HL-60 (cell line): ENCODE measurements at regions not wholly inside any gene's neighbourhood (a gene's known extent, or its start where the extent isn't known, plus 50 kb on each side); places are given as distances from the start of the nearest gene placed in this dataset.

ENCODE experiments used
- DNase-seq, 2 experiments: peaks; one replicate each; pipeline ENCODE4 v3.0.0-alpha.2; 2010 to 2020; ENCODE audit warnings: low read depth in 1 of 2, low spot score in 1 of 2
- H3K27ac ChIP-seq: fragments of 250-450 bp; sonication (Bioruptor Pico); replicated peaks from 2 replicates; pipeline ENCODE4 v1.5.1; 2020; ENCODE audit warnings: mild to moderate bottlenecking, moderate library complexity
- H3K27me3 ChIP-seq: fragments of 250-450 bp; sonication (Bioruptor Pico); 2 replicates; pipeline ENCODE4 v1.5.1; 2021; ENCODE audit warnings: mild to moderate bottlenecking, moderate library complexity; ENCODE audit not compliant: insufficient read depth, poor library complexity, severe bottlenecking
- H3K4me3 ChIP-seq: replicated peaks from 2 replicates; pipeline ENCODE4 v1.5.1; 2011; ENCODE audit warnings: mild to moderate bottlenecking, control low read depth, low read length; ENCODE audit not compliant: insufficient read depth
- GABPA ChIP-seq: IDR thresholded peaks from 2 replicates; pipeline ENCODE4 v1.6.1; 2012; ENCODE audit warnings: low read depth
- POLR2AphosphoS5 ChIP-seq: IDR thresholded peaks from 2 replicates; pipeline ENCODE4 v1.6.1; 2012; ENCODE audit warnings: low read depth
- SPI1 ChIP-seq: IDR thresholded peaks from 2 replicates; pipeline ENCODE4 v1.6.1; 2012; ENCODE audit warnings: low read depth, mild to moderate bottlenecking, borderline replicate concordance
- TF ChIP-seq, protein P1 (sequence below): IDR thresholded peaks from 2 replicates; pipeline ENCODE4 v1.6.1; 2012; ENCODE audit warnings: low read depth; ENCODE audit not compliant: insufficient replicate concordance
- TF ChIP-seq, protein P2 (sequence below): IDR thresholded peaks from one replicate; pipeline ENCODE4 v1.5.1; 2011; ENCODE audit warnings: low read length, control low read depth, inconsistent platforms; ENCODE audit not compliant: insufficient read depth

DNA sequence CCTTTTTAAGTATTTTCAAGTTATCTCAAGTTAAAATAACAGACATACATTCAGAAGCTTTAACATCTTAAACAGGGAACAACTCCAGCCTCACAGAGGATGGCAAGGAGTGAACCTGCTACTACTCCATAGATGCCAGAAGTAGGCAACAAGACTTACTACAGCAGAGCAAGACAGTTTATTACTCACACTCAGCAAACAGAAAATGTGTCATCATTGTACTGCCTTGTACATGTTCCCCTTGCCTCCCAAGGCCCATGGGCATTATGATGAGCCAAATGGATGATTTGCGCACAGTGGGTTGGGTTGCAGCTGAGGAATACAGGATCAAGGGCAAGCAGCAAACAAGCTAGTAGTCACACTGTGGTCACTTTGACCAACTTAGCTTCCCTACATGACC is 80.6 kb upstream of the VRK2 start:
- TF ChIP-seq, protein P1, sequence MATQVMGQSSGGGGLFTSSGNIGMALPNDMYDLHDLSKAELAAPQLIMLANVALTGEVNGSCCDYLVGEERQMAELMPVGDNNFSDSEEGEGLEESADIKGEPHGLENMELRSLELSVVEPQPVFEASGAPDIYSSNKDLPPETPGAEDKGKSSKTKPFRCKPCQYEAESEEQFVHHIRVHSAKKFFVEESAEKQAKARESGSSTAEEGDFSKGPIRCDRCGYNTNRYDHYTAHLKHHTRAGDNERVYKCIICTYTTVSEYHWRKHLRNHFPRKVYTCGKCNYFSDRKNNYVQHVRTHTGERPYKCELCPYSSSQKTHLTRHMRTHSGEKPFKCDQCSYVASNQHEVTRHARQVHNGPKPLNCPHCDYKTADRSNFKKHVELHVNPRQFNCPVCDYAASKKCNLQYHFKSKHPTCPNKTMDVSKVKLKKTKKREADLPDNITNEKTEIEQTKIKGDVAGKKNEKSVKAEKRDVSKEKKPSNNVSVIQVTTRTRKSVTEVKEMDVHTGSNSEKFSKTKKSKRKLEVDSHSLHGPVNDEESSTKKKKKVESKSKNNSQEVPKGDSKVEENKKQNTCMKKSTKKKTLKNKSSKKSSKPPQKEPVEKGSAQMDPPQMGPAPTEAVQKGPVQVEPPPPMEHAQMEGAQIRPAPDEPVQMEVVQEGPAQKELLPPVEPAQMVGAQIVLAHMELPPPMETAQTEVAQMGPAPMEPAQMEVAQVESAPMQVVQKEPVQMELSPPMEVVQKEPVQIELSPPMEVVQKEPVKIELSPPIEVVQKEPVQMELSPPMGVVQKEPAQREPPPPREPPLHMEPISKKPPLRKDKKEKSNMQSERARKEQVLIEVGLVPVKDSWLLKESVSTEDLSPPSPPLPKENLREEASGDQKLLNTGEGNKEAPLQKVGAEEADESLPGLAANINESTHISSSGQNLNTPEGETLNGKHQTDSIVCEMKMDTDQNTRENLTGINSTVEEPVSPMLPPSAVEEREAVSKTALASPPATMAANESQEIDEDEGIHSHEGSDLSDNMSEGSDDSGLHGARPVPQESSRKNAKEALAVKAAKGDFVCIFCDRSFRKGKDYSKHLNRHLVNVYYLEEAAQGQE, result no peak
- TF ChIP-seq POLR2AphosphoS5 (no peak), SPI1 (no peak), GABPA (no peak)
- TF ChIP-seq, protein P2, sequence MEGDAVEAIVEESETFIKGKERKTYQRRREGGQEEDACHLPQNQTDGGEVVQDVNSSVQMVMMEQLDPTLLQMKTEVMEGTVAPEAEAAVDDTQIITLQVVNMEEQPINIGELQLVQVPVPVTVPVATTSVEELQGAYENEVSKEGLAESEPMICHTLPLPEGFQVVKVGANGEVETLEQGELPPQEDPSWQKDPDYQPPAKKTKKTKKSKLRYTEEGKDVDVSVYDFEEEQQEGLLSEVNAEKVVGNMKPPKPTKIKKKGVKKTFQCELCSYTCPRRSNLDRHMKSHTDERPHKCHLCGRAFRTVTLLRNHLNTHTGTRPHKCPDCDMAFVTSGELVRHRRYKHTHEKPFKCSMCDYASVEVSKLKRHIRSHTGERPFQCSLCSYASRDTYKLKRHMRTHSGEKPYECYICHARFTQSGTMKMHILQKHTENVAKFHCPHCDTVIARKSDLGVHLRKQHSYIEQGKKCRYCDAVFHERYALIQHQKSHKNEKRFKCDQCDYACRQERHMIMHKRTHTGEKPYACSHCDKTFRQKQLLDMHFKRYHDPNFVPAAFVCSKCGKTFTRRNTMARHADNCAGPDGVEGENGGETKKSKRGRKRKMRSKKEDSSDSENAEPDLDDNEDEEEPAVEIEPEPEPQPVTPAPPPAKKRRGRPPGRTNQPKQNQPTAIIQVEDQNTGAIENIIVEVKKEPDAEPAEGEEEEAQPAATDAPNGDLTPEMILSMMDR, result no peak
- no peak for DNase-seq
- Histone ChIP-seq H3K27ac (no peak overlapping the region), H3K27me3 (no peaks in the 10 kb centered on the region), H3K4me3 (no peak overlapping the region)

DNA sequence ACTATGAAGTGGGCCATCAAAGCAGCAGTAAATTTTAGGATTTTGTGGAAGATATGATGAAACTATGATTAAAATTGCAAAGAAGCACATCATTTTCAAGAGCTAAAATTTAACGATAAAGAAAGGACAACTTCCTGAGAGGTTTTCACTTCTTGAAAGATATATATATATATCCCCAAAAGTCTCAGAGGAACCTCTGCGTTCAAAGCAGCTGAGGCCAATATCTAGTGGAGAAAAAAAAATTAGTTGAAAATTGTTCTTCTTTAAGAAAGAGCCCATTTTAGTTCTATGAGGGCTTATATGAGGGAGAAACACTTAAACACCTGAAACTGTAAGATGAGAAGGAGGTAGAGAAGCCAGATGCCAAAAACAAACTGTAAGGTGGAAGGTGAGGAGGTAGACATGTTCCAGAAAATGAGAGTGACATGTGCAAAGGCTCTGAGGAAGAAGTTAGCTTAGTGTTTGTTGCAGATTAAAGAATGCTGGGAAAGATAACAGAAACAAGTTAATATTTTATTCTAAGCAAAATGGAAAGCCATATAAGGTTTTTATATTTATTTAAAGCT is 72.9 kb upstream of the VRK2 start:
- TF ChIP-seq, protein P1, result no peak
- TF ChIP-seq GABPA (no peak), SPI1 (no peak), POLR2AphosphoS5 (no peak)
- TF ChIP-seq, protein P2, result no peak
- no peak for DNase-seq
- Histone ChIP-seq H3K27me3 (no peaks in the 10 kb centered on the region), H3K4me3 (no peak overlapping the region), H3K27ac (no peak overlapping the region)

DNA sequence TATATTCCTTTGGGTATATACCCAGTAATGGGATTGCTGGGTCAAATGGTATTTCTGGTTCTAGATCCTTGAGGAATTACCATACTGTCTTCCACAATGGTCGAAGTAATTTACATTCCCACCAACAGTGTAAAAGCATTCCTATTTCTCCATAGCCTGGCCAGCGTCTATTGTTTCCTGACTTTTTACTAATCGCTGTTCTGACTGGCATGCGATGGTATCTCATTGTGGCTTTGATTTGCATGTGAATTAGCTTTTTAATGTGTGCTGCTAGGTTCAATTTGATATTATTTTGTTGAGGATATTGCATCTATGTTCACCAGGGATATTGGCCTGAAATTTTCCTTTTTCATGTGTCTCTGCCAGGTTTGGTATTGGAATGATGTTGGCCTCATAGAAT is 67.4 kb upstream of the VRK2 start:
- no peak for DNase-seq
- Histone ChIP-seq H3K4me3 (no peak overlapping the region), H3K27ac (no peak overlapping the region), H3K27me3 (no peaks in the 10 kb centered on the region)
- TF ChIP-seq, protein P1, result no peak
- TF ChIP-seq GABPA, result no peak
- TF ChIP-seq, protein P2, result no peak
- no peak for TF ChIP-seq SPI1
- TF ChIP-seq POLR2AphosphoS5, result no peak
